ENCODE measurements at regions not wholly inside any gene's neighbourhood (a gene's known extent, or its start where the extent isn't known, plus 50 kb on each side); places are given as distances from the start of the nearest gene placed in this dataset.

DNA sequence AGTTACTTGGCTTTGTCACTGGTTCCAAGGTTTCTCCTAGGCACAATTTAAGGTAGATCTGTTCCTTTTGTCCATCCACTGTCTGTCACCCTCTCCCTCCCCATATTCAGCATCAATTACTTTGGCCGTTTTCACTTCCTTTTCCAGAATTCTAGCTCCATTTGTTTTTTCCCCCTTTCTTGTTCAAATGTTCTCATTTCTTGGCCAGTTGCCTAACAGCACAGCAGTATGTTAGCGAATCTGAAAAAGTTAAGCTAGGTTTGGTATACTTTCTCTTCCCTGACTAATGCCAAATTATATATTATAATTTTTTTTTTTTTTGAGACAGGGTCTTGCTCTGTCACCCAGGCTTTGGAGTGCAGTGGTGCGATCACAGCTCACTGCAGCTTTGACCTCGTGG, 409.1 kb upstream of the TEX13C start:
- TF ChIP-seq, protein P1, sequence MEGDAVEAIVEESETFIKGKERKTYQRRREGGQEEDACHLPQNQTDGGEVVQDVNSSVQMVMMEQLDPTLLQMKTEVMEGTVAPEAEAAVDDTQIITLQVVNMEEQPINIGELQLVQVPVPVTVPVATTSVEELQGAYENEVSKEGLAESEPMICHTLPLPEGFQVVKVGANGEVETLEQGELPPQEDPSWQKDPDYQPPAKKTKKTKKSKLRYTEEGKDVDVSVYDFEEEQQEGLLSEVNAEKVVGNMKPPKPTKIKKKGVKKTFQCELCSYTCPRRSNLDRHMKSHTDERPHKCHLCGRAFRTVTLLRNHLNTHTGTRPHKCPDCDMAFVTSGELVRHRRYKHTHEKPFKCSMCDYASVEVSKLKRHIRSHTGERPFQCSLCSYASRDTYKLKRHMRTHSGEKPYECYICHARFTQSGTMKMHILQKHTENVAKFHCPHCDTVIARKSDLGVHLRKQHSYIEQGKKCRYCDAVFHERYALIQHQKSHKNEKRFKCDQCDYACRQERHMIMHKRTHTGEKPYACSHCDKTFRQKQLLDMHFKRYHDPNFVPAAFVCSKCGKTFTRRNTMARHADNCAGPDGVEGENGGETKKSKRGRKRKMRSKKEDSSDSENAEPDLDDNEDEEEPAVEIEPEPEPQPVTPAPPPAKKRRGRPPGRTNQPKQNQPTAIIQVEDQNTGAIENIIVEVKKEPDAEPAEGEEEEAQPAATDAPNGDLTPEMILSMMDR (IDR thresholded peaks at IDR 0.05; ENCODE audit: insufficient read depth, missing control alignments), result no peak
- no peak for FAIRE-seq
- DNase-seq (ENCODE audit: insufficient read length, low spot score), result no peak

DNA sequence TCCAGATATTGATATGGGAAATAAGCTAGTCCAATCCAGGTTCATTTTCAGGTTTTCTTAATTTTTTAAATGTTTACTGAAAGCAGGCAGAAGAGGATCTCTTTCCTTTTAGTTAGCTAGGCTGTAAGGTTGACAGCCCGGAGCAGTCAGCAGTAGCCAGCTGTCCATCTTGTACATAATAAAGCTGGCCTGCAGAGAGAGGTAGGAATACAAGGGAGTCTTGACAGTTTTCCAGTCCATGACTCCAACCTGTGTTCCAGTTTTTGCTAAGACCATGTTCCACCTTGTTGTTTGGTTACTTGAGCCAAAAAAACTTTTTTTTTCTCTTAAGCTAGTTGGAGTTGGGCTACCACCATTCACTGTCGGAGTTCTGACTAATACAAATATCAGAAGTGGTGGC, 402.7 kb upstream of the TEX13C start:
- TF ChIP-seq, protein P1 (IDR thresholded peaks at IDR 0.05; ENCODE audit: insufficient read depth, missing control alignments), result no peak
- DNase-seq (ENCODE audit: insufficient read length, low spot score), result no peak
- FAIRE-seq, result no peak

DNA sequence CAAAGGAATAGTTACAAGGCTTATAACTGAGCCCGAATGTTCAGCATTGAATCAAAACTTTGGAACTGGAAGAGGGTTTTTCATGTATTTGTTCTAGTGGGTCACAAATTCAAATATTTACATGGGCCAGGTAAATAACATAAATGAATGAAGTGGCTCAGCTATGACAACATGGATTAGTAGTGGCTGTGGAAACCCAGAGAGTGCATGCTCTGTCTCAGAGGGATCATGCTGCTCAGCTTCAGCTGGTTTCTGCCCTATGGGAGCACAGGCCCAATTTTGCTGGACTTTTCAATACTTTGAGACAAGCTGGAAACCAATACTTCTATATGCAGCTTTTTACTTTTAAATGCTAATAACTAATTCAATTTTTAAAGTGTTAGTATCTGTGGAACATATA, 394.0 kb upstream of the TEX13C start:
- TF ChIP-seq, protein P1 (IDR thresholded peaks at IDR 0.05; ENCODE audit: insufficient read depth, missing control alignments), result no peak
- FAIRE-seq, result no peak
- no peak for DNase-seq (ENCODE audit: insufficient read length, low spot score)

DNA sequence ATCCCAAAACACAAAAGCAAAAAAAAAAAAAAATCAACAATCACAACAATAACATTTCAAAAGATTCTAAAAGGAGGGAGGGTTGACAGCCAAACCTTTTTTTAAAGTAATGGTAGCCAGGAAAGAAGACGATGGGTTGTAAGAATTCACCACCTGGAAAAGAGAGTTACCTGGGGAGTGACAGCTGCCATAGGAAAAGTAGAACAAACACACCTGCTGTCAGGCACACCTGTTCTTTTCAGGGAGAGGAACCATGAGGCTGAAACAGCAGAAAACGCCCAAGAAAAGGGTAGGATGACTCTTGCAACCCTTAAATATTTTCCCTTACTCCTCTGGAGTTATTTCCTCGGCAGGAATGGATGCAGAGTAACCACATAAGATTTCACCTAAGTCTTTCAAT, 388.4 kb upstream of the TEX13C start:
- FAIRE-seq, result no peak
- no peak for DNase-seq (ENCODE audit: insufficient read length, low spot score)
- TF ChIP-seq, protein P1 (IDR thresholded peaks at IDR 0.05; ENCODE audit: insufficient read depth, missing control alignments), result no peak

DNA sequence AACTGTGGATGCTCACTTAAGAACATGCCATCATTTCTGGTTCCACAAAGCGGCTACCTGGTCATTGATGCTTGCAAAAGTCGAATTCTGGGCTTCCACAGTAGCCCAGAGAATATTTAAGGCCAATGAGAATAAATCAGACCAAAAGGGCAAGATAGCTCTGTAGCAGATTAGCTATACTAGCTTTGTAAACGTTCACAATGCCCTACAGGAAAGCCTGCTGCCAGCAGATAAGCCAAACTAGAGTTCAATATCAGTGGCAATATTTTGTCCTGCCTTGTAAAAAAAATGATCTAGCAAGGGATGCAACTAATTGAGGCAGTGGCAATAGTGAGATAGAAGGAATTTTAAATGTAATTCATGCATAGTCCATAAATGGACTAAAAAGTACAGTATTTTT, 387.7 kb upstream of the TEX13C start:
- DNase-seq (ENCODE audit: insufficient read length, low spot score) (no peak), FAIRE-seq (no peak)
- TF ChIP-seq, protein P1 (IDR thresholded peaks at IDR 0.05; ENCODE audit: insufficient read depth, missing control alignments), result no peak

DNA sequence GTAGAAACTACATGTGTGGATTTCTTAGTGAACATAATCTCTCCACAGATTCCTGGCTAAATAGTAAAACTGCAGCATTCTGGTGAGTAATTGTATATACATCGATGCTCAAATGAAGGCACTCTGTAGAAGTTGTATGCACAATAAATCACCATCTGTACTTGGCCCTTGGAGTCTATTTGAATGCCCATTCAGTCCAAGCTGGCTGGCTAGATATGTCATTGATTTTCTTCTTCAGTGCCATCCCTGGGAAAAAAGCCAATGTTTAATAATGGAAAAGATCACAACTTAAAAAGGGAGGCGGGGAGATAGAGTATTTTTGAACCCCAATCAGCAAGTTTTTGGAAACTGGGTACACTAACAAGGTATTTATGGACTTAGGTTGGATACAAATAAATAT, 381.0 kb upstream of the TEX13C start:
- FAIRE-seq, result no peak
- TF ChIP-seq, protein P1 (IDR thresholded peaks at IDR 0.05; ENCODE audit: insufficient read depth, missing control alignments), result no peak
- DNase-seq (ENCODE audit: insufficient read length, low spot score), result no peak

DNA sequence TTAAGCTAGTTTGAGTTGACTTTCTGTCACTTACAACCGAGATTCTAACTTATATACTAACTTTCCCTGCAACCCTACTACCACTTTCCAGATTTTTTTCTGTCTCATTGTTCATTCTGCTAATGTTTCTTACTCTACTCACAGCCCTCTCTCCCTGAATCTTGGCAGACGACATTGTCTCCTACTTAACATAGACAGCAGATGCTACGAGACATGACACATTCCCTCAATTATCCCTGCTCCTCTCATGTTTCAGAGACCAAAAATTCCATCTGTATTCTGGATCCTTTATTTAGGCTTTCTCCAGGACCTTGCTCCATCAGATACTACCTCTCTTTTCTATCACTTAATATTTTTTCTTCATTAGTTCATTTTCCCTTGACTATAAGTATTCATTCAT, 379.1 kb upstream of the TEX13C start:
- DNase-seq (ENCODE audit: insufficient read length, low spot score), result no peak
- TF ChIP-seq, protein P1 (IDR thresholded peaks at IDR 0.05; ENCODE audit: insufficient read depth, missing control alignments), result no peak
- no peak for FAIRE-seq

Data from D721Med (cell line).